ENCODE measurements at regions not wholly inside any gene's neighbourhood (a gene's known extent, or its start where the extent isn't known, plus 50 kb on each side); places are given as distances from the start of the nearest gene placed in this dataset.

- intact Hi-C loops (cut with DNase I; ENCODE audit: low total_unique reads), result no loop called here
- TF ChIP-seq POLR2AphosphoS5 (IDR thresholded peaks at IDR 0.05) (no peak), POLR2A (IDR thresholded peaks at IDR 0.05) (no peak), CTCF (IDR thresholded peaks at IDR 0.05) (no peak)
- Histone ChIP-seq H3K4me3 (no peak overlapping the region), H3K27ac (no peak overlapping the region), H3K9me3 (no peaks in the 10 kb centered on the region), H3K4me1 (no peaks in the 10 kb centered on the region), H3K27me3 (no peaks in the 10 kb centered on the region), H3K36me3 (no peaks in the 10 kb centered on the region)
- DNase-seq (ENCODE audit: low spot score in 2 of 2), result no peak
These were observed 328.6 kb downstream of the SLITRK5 start for GRCh38 chr13:87999788-88000187.

- H3K36me3 ChIP-seq, result no peaks in the 10 kb centered on the region
- intact Hi-C loops (cut with DNase I; ENCODE audit: low total_unique reads), result no loop called here
- DNase-seq (ENCODE audit: low spot score in 2 of 2), result no peak
- H3K27ac ChIP-seq, result no peak overlapping the region
- H3K4me3 ChIP-seq, result no peak overlapping the region
- TF ChIP-seq POLR2A (IDR thresholded peaks at IDR 0.05) (no peak), POLR2AphosphoS5 (IDR thresholded peaks at IDR 0.05) (no peak), CTCF (IDR thresholded peaks at IDR 0.05) (no peak)
- no peaks in the 10 kb centered on the region for H3K9me3 ChIP-seq
- no peaks in the 10 kb centered on the region for H3K27me3 ChIP-seq
- no peaks in the 10 kb centered on the region for H3K4me1 ChIP-seq
These were observed 329.1 kb downstream of the SLITRK5 start for GRCh38 chr13:88000239-88000638.

- no peak for DNase-seq (ENCODE audit: low spot score in 2 of 2)
- no peaks in the 10 kb centered on the region for H3K9me3 ChIP-seq
- intact Hi-C loops (cut with DNase I; ENCODE audit: low total_unique reads), result no loop called here
- H3K4me1 ChIP-seq, result no peaks in the 10 kb centered on the region
- no peaks in the 10 kb centered on the region for H3K27me3 ChIP-seq
- H3K4me3 ChIP-seq, result no peak overlapping the region
- no peaks in the 10 kb centered on the region for H3K36me3 ChIP-seq
- no peak for TF ChIP-seq POLR2AphosphoS5 (IDR thresholded peaks at IDR 0.05)
- no peak for TF ChIP-seq POLR2A (IDR thresholded peaks at IDR 0.05)
- no peak for TF ChIP-seq CTCF (IDR thresholded peaks at IDR 0.05)
- H3K27ac ChIP-seq, result no peak overlapping the region
These were observed 329.6 kb downstream of the SLITRK5 start for GRCh38 chr13:88000787-88001186.

GRCh38 chr13:88005188-88005587 lies 334.0 kb downstream of the SLITRK5 start:
- H3K4me1 ChIP-seq, result no peaks in the 10 kb centered on the region
- TF ChIP-seq POLR2AphosphoS5 (IDR thresholded peaks at IDR 0.05), result no peak
- TF ChIP-seq POLR2A (IDR thresholded peaks at IDR 0.05), result no peak
- no peak for TF ChIP-seq CTCF (IDR thresholded peaks at IDR 0.05)

GRCh38 chr13:88014527-88014926 lies 343.4 kb downstream of the SLITRK5 start:
- Histone ChIP-seq H3K9me3 (no peaks in the 10 kb centered on the region), H3K27ac (no peak overlapping the region), H3K27me3 (no peaks in the 10 kb centered on the region), H3K4me3 (no peak overlapping the region), H3K36me3 (no peaks in the 10 kb centered on the region), H3K4me1 (no peaks in the 10 kb centered on the region)
- DNase-seq (ENCODE audit: low spot score in 2 of 2), result no peak
- intact Hi-C loops (cut with DNase I; ENCODE audit: low total_unique reads), result no loop called here
- TF ChIP-seq POLR2AphosphoS5 (IDR thresholded peaks at IDR 0.05) (no peak), CTCF (IDR thresholded peaks at IDR 0.05) (no peak), POLR2A (IDR thresholded peaks at IDR 0.05) (no peak)

More at GRCh38 chr13:88005188-88005587, 334.0 kb downstream of the SLITRK5 start:
- DNase-seq (ENCODE audit: low spot score in 2 of 2), result no peak
- no peaks in the 10 kb centered on the region for H3K9me3 ChIP-seq
- no peak overlapping the region for H3K4me3 ChIP-seq
- H3K27me3 ChIP-seq, result no peaks in the 10 kb centered on the region
- no peak overlapping the region for H3K27ac ChIP-seq
- H3K36me3 ChIP-seq, result no peaks in the 10 kb centered on the region
- intact Hi-C loops (cut with DNase I; ENCODE audit: low total_unique reads), result no loop called here
